ENCODE measurements at regions not wholly inside any gene's neighbourhood (a gene's known extent, or its start where the extent isn't known, plus 50 kb on each side); places are given as distances from the start of the nearest gene placed in this dataset.

GRCh38 chr2:51224790-51225189 lies 192.9 kb upstream of the NRXN1 start:
- Mint-ChIP-seq H3K27me3 (no peaks in the 10 kb centered on the region), H3K36me3 (ENCODE audit: insufficient read depth) (no peaks in the 10 kb centered on the region), H3K4me1 (ENCODE audit: low read depth) (no peaks in the 10 kb centered on the region), H3K27ac (no peak overlapping the region), H3K4me3 (ENCODE audit: low read depth) (no peak overlapping the region), H3K9me3 (ENCODE audit: low read depth) (no peaks in the 10 kb centered on the region)
- no peak for TF ChIP-seq CTCF (IDR thresholded peaks at IDR 0.05; ENCODE audit: unreplicated experiment)
- no peak for DNase-seq (ENCODE audit: low spot score, unreplicated experiment)

- H3K27me3 Mint-ChIP-seq = no peaks in the 10 kb centered on the region
- no peak for TF ChIP-seq CTCF (IDR thresholded peaks at IDR 0.05; ENCODE audit: unreplicated experiment)
- H3K27ac Mint-ChIP-seq = no peak overlapping the region
- no peak overlapping the region for H3K4me3 Mint-ChIP-seq (ENCODE audit: low read depth)
- DNase-seq (ENCODE audit: low spot score, unreplicated experiment) = no peak
- H3K4me1 Mint-ChIP-seq (ENCODE audit: low read depth) = no peaks in the 10 kb centered on the region
- H3K36me3 Mint-ChIP-seq (ENCODE audit: insufficient read depth) = no peaks in the 10 kb centered on the region
- no peaks in the 10 kb centered on the region for H3K9me3 Mint-ChIP-seq (ENCODE audit: low read depth)
These were observed 190.2 kb upstream of the NRXN1 start for GRCh38 chr2:51222106-51222505.

GRCh38 chr2:51220606-51221005 lies 188.7 kb upstream of the NRXN1 start:
- TF ChIP-seq CTCF (IDR thresholded peaks at IDR 0.05; ENCODE audit: unreplicated experiment) = no peak
- Mint-ChIP-seq H3K27me3 (no peaks in the 10 kb centered on the region), H3K27ac (no peak overlapping the region), H3K4me1 (ENCODE audit: low read depth) (no peaks in the 10 kb centered on the region), H3K36me3 (ENCODE audit: insufficient read depth) (no peaks in the 10 kb centered on the region), H3K4me3 (ENCODE audit: low read depth) (no peak overlapping the region), H3K9me3 (ENCODE audit: low read depth) (no peaks in the 10 kb centered on the region)
- DNase-seq (ENCODE audit: low spot score, unreplicated experiment) = no peak

GRCh38 chr2:51220080-51220479 lies 188.1 kb upstream of the NRXN1 start:
- Mint-ChIP-seq H3K4me1 (ENCODE audit: low read depth) (no peaks in the 10 kb centered on the region), H3K36me3 (ENCODE audit: insufficient read depth) (no peaks in the 10 kb centered on the region), H3K27me3 (no peaks in the 10 kb centered on the region), H3K9me3 (ENCODE audit: low read depth) (no peaks in the 10 kb centered on the region), H3K4me3 (ENCODE audit: low read depth) (no peak overlapping the region), H3K27ac (no peak overlapping the region)
- DNase-seq (ENCODE audit: low spot score, unreplicated experiment) = no peak
- no peak for TF ChIP-seq CTCF (IDR thresholded peaks at IDR 0.05; ENCODE audit: unreplicated experiment)

- H3K36me3 Mint-ChIP-seq (ENCODE audit: insufficient read depth) = no peaks in the 10 kb centered on the region
- TF ChIP-seq CTCF (IDR thresholded peaks at IDR 0.05; ENCODE audit: unreplicated experiment) = no peak
- no peak overlapping the region for H3K4me3 Mint-ChIP-seq (ENCODE audit: low read depth)
- H3K9me3 Mint-ChIP-seq (ENCODE audit: low read depth) = no peaks in the 10 kb centered on the region
- no peak overlapping the region for H3K27ac Mint-ChIP-seq
- no peaks in the 10 kb centered on the region for H3K27me3 Mint-ChIP-seq
- no peak for DNase-seq (ENCODE audit: low spot score, unreplicated experiment)
- H3K4me1 Mint-ChIP-seq (ENCODE audit: low read depth) = no peaks in the 10 kb centered on the region
These were observed 187.5 kb upstream of the NRXN1 start for GRCh38 chr2:51219468-51219867.

Measured in progenitor cell of endocrine pancreas (in vitro differentiated cells).